H9 (cell line): ENCODE measurements at regions not wholly inside any gene's neighbourhood (a gene's known extent, or its start where the extent isn't known, plus 50 kb on each side); places are given as distances from the start of the nearest gene placed in this dataset.

Source experiments
- DNase-seq: peaks from one replicate; pipeline ENCODE4 v3.0.0-alpha.2; 2017
- H2AFZ ChIP-seq: one replicate; pipeline ENCODE4 v1.6.1; 2013; ENCODE audit warnings: mild to moderate bottlenecking, low read length, control low read depth, moderate library complexity
- H2AK5ac ChIP-seq: 2 replicates; pipeline ENCODE4 v1.6.1; 2013; ENCODE audit warnings: low read length, control low read depth, mixed read lengths; ENCODE audit not compliant: insufficient read length
- H2BK120ac ChIP-seq: one replicate; pipeline ENCODE4 v1.6.1; 2013; ENCODE audit warnings: low read depth, mild to moderate bottlenecking, low read length, control low read depth, inconsistent platforms; ENCODE audit not compliant: poor library complexity, severe bottlenecking
- H2BK12ac ChIP-seq: 2 replicates; pipeline ENCODE4 v1.6.1; 2013; ENCODE audit warnings: low read length, control low read depth, mixed read lengths, low read depth; ENCODE audit not compliant: insufficient read length
- H2BK15ac ChIP-seq: 2 replicates; pipeline ENCODE4 v1.6.1; 2013; ENCODE audit warnings: low read depth, low read length, control low read depth
- H2BK20ac ChIP-seq: one replicate; pipeline ENCODE4 v1.6.1; 2013; ENCODE audit warnings: low read depth, mild to moderate bottlenecking, low read length, control low read depth, inconsistent platforms; ENCODE audit not compliant: poor library complexity, severe bottlenecking
- H2BK5ac ChIP-seq: 2 replicates; pipeline ENCODE4 v1.6.1; 2013; ENCODE audit warnings: low read length, control low read depth, mixed read lengths; ENCODE audit not compliant: insufficient read length
- H3K14ac ChIP-seq: 2 replicates; pipeline ENCODE4 v1.6.1; 2013; ENCODE audit warnings: low read length, control low read depth; ENCODE audit not compliant: insufficient read depth
- H3K18ac ChIP-seq: 2 replicates; pipeline ENCODE4 v1.6.1; 2013; ENCODE audit warnings: low read depth, mild to moderate bottlenecking, mixed read lengths, low read length, control low read depth; ENCODE audit not compliant: insufficient read length
- H3K23ac ChIP-seq: 2 replicates; pipeline ENCODE4 v1.6.1; 2013; ENCODE audit warnings: low read length, control low read depth, mixed read lengths, low read depth; ENCODE audit not compliant: insufficient read length
- H3K23me2 ChIP-seq: 2 replicates; pipeline ENCODE4 v1.6.1; 2013; ENCODE audit warnings: low read depth, mild to moderate bottlenecking, mixed read lengths, low read length, control low read depth; ENCODE audit not compliant: insufficient read length, poor library complexity, severe bottlenecking
- H3K27ac ChIP-seq: 2 replicates; pipeline ENCODE4 v1.5.1; 2013; ENCODE audit warnings: low read length, control low read depth, mixed read lengths, low read depth; ENCODE audit not compliant: insufficient read length
- H3K27me3 ChIP-seq: 2 replicates; pipeline ENCODE4 v1.6.1; 2013; ENCODE audit warnings: low read length, control low read depth, inconsistent platforms; ENCODE audit not compliant: insufficient read depth
- H3K4ac ChIP-seq: 2 replicates; pipeline ENCODE4 v1.6.1; 2013; ENCODE audit warnings: low read depth, mild to moderate bottlenecking, control low read depth, inconsistent platforms, low read length, moderate library complexity
- H3K4me1 ChIP-seq: 2 replicates; pipeline ENCODE4 v1.6.1; 2013; ENCODE audit warnings: low read length, control low read depth, inconsistent platforms; ENCODE audit not compliant: insufficient read depth
- H3K4me2 ChIP-seq: 2 replicates; pipeline ENCODE4 v1.6.1; 2013; ENCODE audit warnings: low read length, control low read depth, mixed read lengths; ENCODE audit not compliant: insufficient read length, insufficient read depth
- H3K56ac ChIP-seq: 2 replicates; pipeline ENCODE4 v1.6.1; 2013; ENCODE audit warnings: low read depth, mild to moderate bottlenecking, mixed read lengths, low read length, control low read depth; ENCODE audit not compliant: insufficient read length
- H3K79me1 ChIP-seq: 2 replicates; pipeline ENCODE4 v1.6.1; 2013; ENCODE audit warnings: low read depth, mild to moderate bottlenecking, moderate library complexity, low read length, control low read depth, inconsistent platforms; ENCODE audit not compliant: insufficient read depth, poor library complexity, severe bottlenecking
- H3K79me2 ChIP-seq: 2 replicates; pipeline ENCODE4 v1.6.1; 2013; ENCODE audit warnings: low read length, control low read depth, inconsistent platforms; ENCODE audit not compliant: insufficient read depth
- H3K9ac ChIP-seq: 2 replicates; pipeline ENCODE4 v1.6.1; 2013; ENCODE audit warnings: low read length, control low read depth, mixed read lengths; ENCODE audit not compliant: insufficient read length; ENCODE audit errors: extremely low read depth
- H3K9me3 ChIP-seq: one replicate; pipeline ENCODE4 v1.6.1; 2013; ENCODE audit warnings: low read depth, low read length, inconsistent platforms; ENCODE audit not compliant: control insufficient read depth
- H3T11ph ChIP-seq: one replicate; pipeline ENCODE4 v1.6.1; 2013; ENCODE audit warnings: mild to moderate bottlenecking, low read length, control low read depth, inconsistent platforms
- H4K20me1 ChIP-seq: one replicate; pipeline ENCODE4 v1.6.1; 2013; ENCODE audit not compliant: control insufficient read depth, insufficient read length, insufficient read depth
- H4K5ac ChIP-seq: 2 replicates; pipeline ENCODE4 v1.6.1; 2013; ENCODE audit warnings: low read depth, mild to moderate bottlenecking, mixed read lengths, low read length, control low read depth; ENCODE audit not compliant: insufficient read length
- H4K8ac ChIP-seq: replicated peaks from 2 replicates; pipeline ENCODE4 v1.6.1; 2013; ENCODE audit warnings: low read length, control low read depth, mixed read lengths, low read depth; ENCODE audit not compliant: insufficient read length
- H4K91ac ChIP-seq: 2 replicates; pipeline ENCODE4 v1.6.1; 2013; ENCODE audit warnings: low read depth, mild to moderate bottlenecking, moderate library complexity, mixed read lengths, low read length, control low read depth; ENCODE audit not compliant: insufficient read length
- H3K27ac Mint-ChIP-seq, 3 experiments: 2 replicates in 2 of 3; 3 replicates in 1 of 3; pipeline ENCODE4 v1.8.0; 2020 to 2021; ENCODE audit warnings: mixed read lengths in 3 of 3, mild to moderate bottlenecking in 1 of 3, moderate library complexity in 1 of 3
- H3K27me3 Mint-ChIP-seq: 2 replicates; pipeline ENCODE4 v1.8.0; 2021; ENCODE audit warnings: low read depth, mild to moderate bottlenecking, moderate library complexity, mixed read lengths
- H3K36me3 Mint-ChIP-seq, 3 experiments: 2 replicates in 2 of 3; 3 replicates in 1 of 3; pipeline ENCODE4 v1.8.0; 2020 to 2021; ENCODE audit warnings: low read depth in 3 of 3, mixed read lengths in 3 of 3; ENCODE audit not compliant: insufficient read depth in 1 of 3
- H3K4me1 Mint-ChIP-seq, 2 experiments: 2 replicates each; pipeline ENCODE4 v1.8.0; 2020; ENCODE audit warnings: mixed read lengths in 2 of 2
- H3K4me3 Mint-ChIP-seq, 2 experiments: 2 replicates in 1 of 2; 3 replicates in 1 of 2; pipeline ENCODE4 v1.8.0; 2020 to 2021; ENCODE audit warnings: mild to moderate bottlenecking in 2 of 2, mixed read lengths in 2 of 2, moderate library complexity in 1 of 2
- H3K9me3 Mint-ChIP-seq, 2 experiments: 2 replicates in 1 of 2; 3 replicates in 1 of 2; pipeline ENCODE4 v1.8.0; 2020; ENCODE audit warnings: mild to moderate bottlenecking in 2 of 2, mixed read lengths in 2 of 2, moderate library complexity in 1 of 2
- WGBS: extraction: QIAGEN DNeasy Blood & Tissue Kit; methylation state at CpG from one replicate; pipeline ENCODE4 v1.1.7; 2013; ENCODE audit warnings: missing lambda C conversion rate, low lambda C conversion rate, mixed read lengths; ENCODE audit not compliant: insufficient read length; ENCODE audit errors: extremely low coverage; 5-methylcytosine and 5-hydroxymethylcytosine counted together
- TF ChIP-seq, protein P1 (sequence below): fragments of 200-600 bp; sonication (generic); conservative IDR thresholded peaks from 3 replicates; pipeline ENCODE4 v1.8.0; 2021; ENCODE audit warnings: antibody characterized with exemption, mild to moderate bottlenecking

- Histone ChIP-seq H3K27me3 (no peaks in the 10 kb centered on the region; the same call in 1 of the 2 replicates), H3K14ac (no peak overlapping the region), H3K56ac (no peak overlapping the region), H3K18ac (no peak overlapping the region), H2BK12ac (no peak overlapping the region), H3K4ac (no peak overlapping the region), H2BK5ac (no peak overlapping the region), H4K20me1 (no peaks in the 10 kb centered on the region), H3K4me2 (no peak overlapping the region), H2BK15ac (no peak overlapping the region), H3K79me1 (no peaks in the 10 kb centered on the region), H3K4me1 (no peaks in the 10 kb centered on the region), H2BK120ac (no peak overlapping the region), H2BK20ac (no peak overlapping the region), H3T11ph (no peak overlapping the region), H2AFZ (no peak overlapping the region), H3K27ac (no peak overlapping the region), H2AK5ac (no peak overlapping the region), H3K79me2 (no peaks in the 10 kb centered on the region), H3K23me2 (no peaks in the 10 kb centered on the region), H4K5ac (no peak overlapping the region), H4K8ac (no peak overlapping the region), H3K9ac (no peak overlapping the region), H4K91ac (no peak overlapping the region), H3K9me3 (no peaks in the 10 kb centered on the region), H3K23ac (no peak overlapping the region)
- no CpG with 5 or more reads among the region's 1 CpG for WGBS
- Mint-ChIP-seq H3K4me3 (no peak overlapping the region), H3K4me1 (peaks cover 11 to 15% of the 10 kb centered on the region in 2 experiments), H3K27me3 (no peaks in the 10 kb centered on the region), H3K36me3 (no peaks in the 10 kb centered on the region), H3K9me3 (peaks cover 0 to 3% of the 10 kb centered on the region in 2 experiments; a peak in 1 of 5 replicates), H3K27ac (no peak overlapping the region)
- no peak for DNase-seq
- TF ChIP-seq, protein P1, sequence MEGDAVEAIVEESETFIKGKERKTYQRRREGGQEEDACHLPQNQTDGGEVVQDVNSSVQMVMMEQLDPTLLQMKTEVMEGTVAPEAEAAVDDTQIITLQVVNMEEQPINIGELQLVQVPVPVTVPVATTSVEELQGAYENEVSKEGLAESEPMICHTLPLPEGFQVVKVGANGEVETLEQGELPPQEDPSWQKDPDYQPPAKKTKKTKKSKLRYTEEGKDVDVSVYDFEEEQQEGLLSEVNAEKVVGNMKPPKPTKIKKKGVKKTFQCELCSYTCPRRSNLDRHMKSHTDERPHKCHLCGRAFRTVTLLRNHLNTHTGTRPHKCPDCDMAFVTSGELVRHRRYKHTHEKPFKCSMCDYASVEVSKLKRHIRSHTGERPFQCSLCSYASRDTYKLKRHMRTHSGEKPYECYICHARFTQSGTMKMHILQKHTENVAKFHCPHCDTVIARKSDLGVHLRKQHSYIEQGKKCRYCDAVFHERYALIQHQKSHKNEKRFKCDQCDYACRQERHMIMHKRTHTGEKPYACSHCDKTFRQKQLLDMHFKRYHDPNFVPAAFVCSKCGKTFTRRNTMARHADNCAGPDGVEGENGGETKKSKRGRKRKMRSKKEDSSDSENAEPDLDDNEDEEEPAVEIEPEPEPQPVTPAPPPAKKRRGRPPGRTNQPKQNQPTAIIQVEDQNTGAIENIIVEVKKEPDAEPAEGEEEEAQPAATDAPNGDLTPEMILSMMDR: no peak
Observed at GRCh38 chr2:176997792-176998169, 214.8 kb upstream of the HNRNPA3 start.
